ENCODE measurements at regions not wholly inside any gene's neighbourhood (a gene's known extent, or its start where the extent isn't known, plus 50 kb on each side); places are given as distances from the start of the nearest gene placed in this dataset.

GRCh38 chr9:108727580-108728111 lies 128.1 kb downstream of the ACTL7B start (continued):
- TF ChIP-seq HDAC1 (CRISPR knock-in tag; IDR thresholded peaks at IDR 0.05) (peak; percentile 39; the same call in 1 of the 2 replicates), HMGXB4 (CRISPR knock-in tag; IDR thresholded peaks at IDR 0.05; ENCODE audit: borderline replicate concordance in 1 of 2, low read depth in 1 of 2) (no peak), ZNF563 (CRISPR knock-in tag; IDR thresholded peaks at IDR 0.05) (no peak), MED13 (CRISPR knock-in tag; IDR thresholded peaks at IDR 0.05) (no peak), ZBTB39 (CRISPR knock-in tag; IDR thresholded peaks at IDR 0.05) (no peak), IRF1 (CRISPR knock-in tag; IDR thresholded peaks at IDR 0.05; ENCODE audit: low read depth) (no peak), ARID5B (CRISPR knock-in tag; IDR thresholded peaks at IDR 0.05) (0 out of 2 replicates have a peak, but pooled peaks have one; percentile 14), SMAD3 (CRISPR knock-in tag; IDR thresholded peaks at IDR 0.05) (no peak), ZNF570 (CRISPR knock-in tag; IDR thresholded peaks at IDR 0.05; ENCODE audit: borderline replicate concordance) (no peak), KIAA2018 (CRISPR knock-in tag; IDR thresholded peaks at IDR 0.05; ENCODE audit: borderline replicate concordance) (no peak), HNRNPH1 (optimal IDR thresholded peaks at IDR 0.05; ENCODE audit: low read depth, low read length) (no peak)

Data from HepG2 (cell line).